PC-9 (cell line): ENCODE measurements at regions not wholly inside any gene's neighbourhood (a gene's known extent, or its start where the extent isn't known, plus 50 kb on each side); places are given as distances from the start of the nearest gene placed in this dataset.
"Not testable (repeated sequence)": the region's sequence is repeated elsewhere in the genome, so short reads cannot be mapped to it uniquely, and the experiment has no call there.

ENCODE experiments used
- CTCF ChIP-seq: fragments of 200-600 bp; sonication (generic); conservative IDR thresholded peaks from 2 replicates; pipeline ENCODE4 v1.6.1; 2017; ENCODE audit warnings: mixed run types, antibody characterized with exemption, mild to moderate bottlenecking, moderate library complexity
- EZH2 ChIP-seq: fragments of 200-600 bp; sonication (generic); IDR thresholded peaks from 2 replicates; pipeline ENCODE4 v1.8.0; 2017; ENCODE audit warnings: antibody characterized with exemption, low read depth

- not testable (repeated sequence) for TF ChIP-seq CTCF, EZH2
Observed at GRCh38 chr1:83472066-83472465, 526.9 kb downstream of the TTLL7 start.
